ENCODE measurements at regions not wholly inside any gene's neighbourhood (a gene's known extent, or its start where the extent isn't known, plus 50 kb on each side); places are given as distances from the start of the nearest gene placed in this dataset.

DNA sequence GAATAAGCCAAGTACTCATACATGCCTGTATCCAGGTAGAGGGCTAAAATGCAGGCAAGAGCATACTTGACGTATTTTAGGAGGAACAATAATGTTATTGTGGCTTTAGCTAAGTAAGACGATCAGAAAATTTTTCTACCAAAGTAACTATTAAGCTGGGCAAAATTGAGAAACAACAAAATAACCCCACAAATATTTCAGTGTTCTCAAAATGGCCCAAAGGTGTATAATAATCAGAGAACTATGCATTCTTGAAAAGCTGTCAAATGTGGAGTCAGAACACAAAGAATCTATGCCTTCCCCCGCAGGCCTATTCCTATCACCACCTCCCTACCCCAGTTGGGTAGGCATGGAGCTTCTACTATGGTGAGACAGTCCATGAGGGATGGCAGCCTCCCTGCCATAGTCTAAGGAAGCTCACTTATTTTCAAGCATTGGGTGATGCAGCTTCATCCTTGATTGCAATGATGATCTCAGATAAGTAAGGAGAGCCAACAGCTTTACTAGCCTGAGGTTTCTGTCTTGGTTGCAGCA, 1132.5 kb upstream of the SPRY2 start:
- DNase-seq (ENCODE audit: low spot score), result no peak
- WGBS, result 99% methylated on average over 3 of the region's 3 CpGs
- intact Hi-C loops (cut with DNase I), result no loop called here
- Histone ChIP-seq H3K9me3 (no peaks in the 10 kb centered on the region), H3K27me3 (replicated peaks; ENCODE audit: insufficient read depth) (no peaks in the 10 kb centered on the region), H3K27ac (no peak overlapping the region), H3K4me3 (no peak overlapping the region), H3K36me3 (no peaks in the 10 kb centered on the region), H3K4me1 (replicated peaks) (no peaks in the 10 kb centered on the region)
- TF ChIP-seq POLR2AphosphoS5 (IDR thresholded peaks at IDR 0.05) (no peak), POLR2A (IDR thresholded peaks at IDR 0.05) (no peak)
- TF ChIP-seq, protein P1, sequence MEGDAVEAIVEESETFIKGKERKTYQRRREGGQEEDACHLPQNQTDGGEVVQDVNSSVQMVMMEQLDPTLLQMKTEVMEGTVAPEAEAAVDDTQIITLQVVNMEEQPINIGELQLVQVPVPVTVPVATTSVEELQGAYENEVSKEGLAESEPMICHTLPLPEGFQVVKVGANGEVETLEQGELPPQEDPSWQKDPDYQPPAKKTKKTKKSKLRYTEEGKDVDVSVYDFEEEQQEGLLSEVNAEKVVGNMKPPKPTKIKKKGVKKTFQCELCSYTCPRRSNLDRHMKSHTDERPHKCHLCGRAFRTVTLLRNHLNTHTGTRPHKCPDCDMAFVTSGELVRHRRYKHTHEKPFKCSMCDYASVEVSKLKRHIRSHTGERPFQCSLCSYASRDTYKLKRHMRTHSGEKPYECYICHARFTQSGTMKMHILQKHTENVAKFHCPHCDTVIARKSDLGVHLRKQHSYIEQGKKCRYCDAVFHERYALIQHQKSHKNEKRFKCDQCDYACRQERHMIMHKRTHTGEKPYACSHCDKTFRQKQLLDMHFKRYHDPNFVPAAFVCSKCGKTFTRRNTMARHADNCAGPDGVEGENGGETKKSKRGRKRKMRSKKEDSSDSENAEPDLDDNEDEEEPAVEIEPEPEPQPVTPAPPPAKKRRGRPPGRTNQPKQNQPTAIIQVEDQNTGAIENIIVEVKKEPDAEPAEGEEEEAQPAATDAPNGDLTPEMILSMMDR (IDR thresholded peaks at IDR 0.05), result no peak

DNA sequence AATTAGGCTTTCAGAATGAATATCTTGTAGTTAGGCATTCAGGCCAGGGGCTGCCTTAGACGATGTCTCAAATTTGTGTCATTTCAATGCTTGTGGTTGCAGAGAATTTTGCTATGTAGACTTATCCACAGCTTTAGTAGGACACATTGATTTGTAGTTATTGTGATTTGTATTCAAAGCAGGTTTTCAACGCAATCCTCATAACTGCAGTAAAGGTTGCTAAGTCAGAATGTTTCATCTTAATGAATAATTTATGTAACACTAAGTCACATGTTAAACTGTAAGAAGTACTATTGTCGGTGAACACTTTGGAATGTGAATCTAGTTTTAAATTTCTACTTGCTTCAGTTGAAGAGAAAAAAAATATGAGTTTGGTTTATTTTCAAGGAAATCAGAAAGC, 1117.2 kb upstream of the SPRY2 start:
- Histone ChIP-seq H3K27me3 (replicated peaks; ENCODE audit: insufficient read depth) (no peaks in the 10 kb centered on the region), H3K9me3 (no peaks in the 10 kb centered on the region), H3K4me1 (replicated peaks) (no peaks in the 10 kb centered on the region), H3K4me3 (no peak overlapping the region), H3K27ac (no peak overlapping the region), H3K36me3 (no peaks in the 10 kb centered on the region)
- intact Hi-C loops (cut with DNase I), result no loop called here
- WGBS, result 78% methylated on average over 3 of the region's 3 CpGs
- no peak for TF ChIP-seq POLR2AphosphoS5 (IDR thresholded peaks at IDR 0.05)
- no peak for TF ChIP-seq POLR2A (IDR thresholded peaks at IDR 0.05)
- TF ChIP-seq, protein P1 (IDR thresholded peaks at IDR 0.05), result no peak
- no peak for DNase-seq (ENCODE audit: low spot score)

DNA sequence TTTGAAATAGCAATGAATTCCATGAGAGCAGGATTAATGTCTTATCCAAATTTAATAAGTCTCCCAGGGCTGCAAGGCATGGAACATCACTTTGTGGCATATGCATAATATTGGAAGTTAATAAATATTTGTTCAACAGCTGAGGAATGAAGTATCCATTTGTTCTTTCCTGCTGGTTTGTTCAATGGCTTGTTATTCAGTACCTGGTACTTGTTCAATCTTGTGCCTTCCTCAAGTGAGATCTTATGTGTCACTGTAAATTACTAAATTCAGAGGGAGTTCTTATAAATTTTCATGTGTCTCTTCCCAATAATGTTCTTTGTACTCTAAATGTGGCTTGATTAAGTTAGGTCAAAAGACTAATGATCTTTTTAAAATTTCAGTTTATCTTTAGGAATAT, 1105.5 kb upstream of the SPRY2 start:
- no peaks in the 10 kb centered on the region for H3K9me3 ChIP-seq
- no peak overlapping the region for H3K4me3 ChIP-seq
- TF ChIP-seq POLR2A (IDR thresholded peaks at IDR 0.05), result no peak
- no peak for TF ChIP-seq POLR2AphosphoS5 (IDR thresholded peaks at IDR 0.05)
- TF ChIP-seq, protein P1 (IDR thresholded peaks at IDR 0.05), result no peak
- no peaks in the 10 kb centered on the region for H3K4me1 ChIP-seq (replicated peaks)
- intact Hi-C loops (cut with DNase I), result no loop called here
- no peaks in the 10 kb centered on the region for H3K36me3 ChIP-seq
- H3K27me3 ChIP-seq (replicated peaks; ENCODE audit: insufficient read depth), result no peaks in the 10 kb centered on the region
- no peak for DNase-seq (ENCODE audit: low spot score)
- no peak overlapping the region for H3K27ac ChIP-seq

DNA sequence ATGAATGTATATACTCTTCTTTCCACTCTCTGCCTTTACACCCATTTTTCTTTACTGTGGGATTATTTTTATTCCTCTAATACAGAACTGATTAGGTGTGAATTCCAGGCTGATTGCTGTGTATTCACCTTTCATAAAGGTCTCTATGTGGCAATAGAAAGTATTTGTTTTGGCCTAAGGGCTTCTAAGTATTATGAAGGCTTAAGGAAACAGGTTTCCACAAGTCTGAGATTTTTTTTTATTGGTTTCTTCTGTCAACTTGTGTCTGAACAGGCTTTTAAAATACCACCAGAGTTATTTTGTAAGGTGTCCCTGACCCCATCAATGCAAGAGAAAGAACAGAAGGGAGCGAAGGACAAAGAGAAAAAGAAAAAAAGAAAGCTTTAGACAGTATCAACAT, 1102.0 kb upstream of the SPRY2 start:
- Histone ChIP-seq H3K36me3 (no peaks in the 10 kb centered on the region), H3K4me3 (no peak overlapping the region), H3K27ac (no peak overlapping the region), H3K9me3 (no peaks in the 10 kb centered on the region), H3K4me1 (replicated peaks) (no peaks in the 10 kb centered on the region), H3K27me3 (replicated peaks; ENCODE audit: insufficient read depth) (no peaks in the 10 kb centered on the region)
- TF ChIP-seq POLR2AphosphoS5 (IDR thresholded peaks at IDR 0.05) (peak; percentile 43), POLR2A (IDR thresholded peaks at IDR 0.05) (no peak)
- TF ChIP-seq, protein P1 (IDR thresholded peaks at IDR 0.05), result no peak
- intact Hi-C loops (cut with DNase I), result no loop called here
- 24% methylated on average over 1 of the region's 1 CpG for WGBS
- DNase-seq (ENCODE audit: low spot score), result no peak

DNA sequence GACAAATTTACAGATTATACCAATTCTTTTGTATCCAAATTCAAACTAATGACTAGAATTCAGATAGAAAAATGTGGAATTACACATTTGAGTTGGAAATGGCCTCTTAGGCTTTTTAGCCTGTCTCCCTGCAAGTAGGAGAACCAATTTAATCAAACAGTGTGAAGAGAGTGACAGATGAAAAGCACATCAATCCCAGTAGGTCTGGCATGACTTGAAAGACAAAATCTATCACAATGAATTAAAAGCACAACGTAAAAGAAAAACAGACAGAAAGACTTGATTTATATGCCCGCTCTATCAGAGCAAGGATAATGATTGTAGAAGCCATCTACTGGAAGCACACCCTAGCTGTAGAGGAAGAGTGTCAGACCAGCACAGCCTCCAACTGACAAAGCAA, 1084.4 kb upstream of the SPRY2 start:
- no peaks in the 10 kb centered on the region for H3K27me3 ChIP-seq (replicated peaks; ENCODE audit: insufficient read depth)
- WGBS, result 76% methylated on average over 2 of the region's 2 CpGs

More for the DNA sequence above, 1084.4 kb upstream of the SPRY2 start:
- intact Hi-C loops (cut with DNase I), result no loop called here
- Histone ChIP-seq H3K27ac (no peak overlapping the region), H3K4me1 (replicated peaks) (no peaks in the 10 kb centered on the region), H3K4me3 (no peak overlapping the region), H3K9me3 (no peaks in the 10 kb centered on the region), H3K36me3 (no peaks in the 10 kb centered on the region)
- no peak for DNase-seq (ENCODE audit: low spot score)
- TF ChIP-seq POLR2AphosphoS5 (IDR thresholded peaks at IDR 0.05), result no peak
- TF ChIP-seq, protein P1 (IDR thresholded peaks at IDR 0.05), result no peak
- no peak for TF ChIP-seq POLR2A (IDR thresholded peaks at IDR 0.05)
